ENCODE measurements at regions not wholly inside any gene's neighbourhood (a gene's known extent, or its start where the extent isn't known, plus 50 kb on each side); places are given as distances from the start of the nearest gene placed in this dataset.

DNA sequence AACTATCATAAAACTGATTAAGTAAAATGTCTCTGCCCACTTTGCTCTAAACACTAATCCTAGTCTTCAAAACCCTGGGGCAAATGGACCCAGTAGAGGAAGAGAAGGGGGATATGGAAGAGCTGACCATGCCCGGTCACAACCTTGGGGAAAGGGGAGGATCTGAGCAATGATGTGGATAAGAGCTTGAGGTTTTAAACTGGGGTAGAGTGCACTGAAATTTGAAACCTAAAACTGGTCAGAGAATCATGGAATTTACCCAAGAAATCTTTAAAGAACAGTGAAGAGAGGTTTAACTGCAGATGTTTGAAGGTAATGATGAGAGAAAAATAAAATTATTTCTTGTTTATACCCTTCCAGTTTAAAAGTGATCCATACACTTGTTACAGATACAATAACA, 110.8 kb downstream of the MRPS30 start:
- TF ChIP-seq, protein P1, sequence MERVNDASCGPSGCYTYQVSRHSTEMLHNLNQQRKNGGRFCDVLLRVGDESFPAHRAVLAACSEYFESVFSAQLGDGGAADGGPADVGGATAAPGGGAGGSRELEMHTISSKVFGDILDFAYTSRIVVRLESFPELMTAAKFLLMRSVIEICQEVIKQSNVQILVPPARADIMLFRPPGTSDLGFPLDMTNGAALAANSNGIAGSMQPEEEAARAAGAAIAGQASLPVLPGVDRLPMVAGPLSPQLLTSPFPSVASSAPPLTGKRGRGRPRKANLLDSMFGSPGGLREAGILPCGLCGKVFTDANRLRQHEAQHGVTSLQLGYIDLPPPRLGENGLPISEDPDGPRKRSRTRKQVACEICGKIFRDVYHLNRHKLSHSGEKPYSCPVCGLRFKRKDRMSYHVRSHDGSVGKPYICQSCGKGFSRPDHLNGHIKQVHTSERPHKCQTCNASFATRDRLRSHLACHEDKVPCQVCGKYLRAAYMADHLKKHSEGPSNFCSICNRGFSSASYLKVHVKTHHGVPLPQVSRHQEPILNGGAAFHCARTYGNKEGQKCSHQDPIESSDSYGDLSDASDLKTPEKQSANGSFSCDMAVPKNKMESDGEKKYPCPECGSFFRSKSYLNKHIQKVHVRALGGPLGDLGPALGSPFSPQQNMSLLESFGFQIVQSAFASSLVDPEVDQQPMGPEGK (CRISPR knock-in tag; IDR thresholded peaks at IDR 0.05; ENCODE audit: borderline replicate concordance) = no peak
- TF ChIP-seq OSR1 (CRISPR knock-in tag; IDR thresholded peaks at IDR 0.05) = no peak
- TF ChIP-seq, protein P2, sequence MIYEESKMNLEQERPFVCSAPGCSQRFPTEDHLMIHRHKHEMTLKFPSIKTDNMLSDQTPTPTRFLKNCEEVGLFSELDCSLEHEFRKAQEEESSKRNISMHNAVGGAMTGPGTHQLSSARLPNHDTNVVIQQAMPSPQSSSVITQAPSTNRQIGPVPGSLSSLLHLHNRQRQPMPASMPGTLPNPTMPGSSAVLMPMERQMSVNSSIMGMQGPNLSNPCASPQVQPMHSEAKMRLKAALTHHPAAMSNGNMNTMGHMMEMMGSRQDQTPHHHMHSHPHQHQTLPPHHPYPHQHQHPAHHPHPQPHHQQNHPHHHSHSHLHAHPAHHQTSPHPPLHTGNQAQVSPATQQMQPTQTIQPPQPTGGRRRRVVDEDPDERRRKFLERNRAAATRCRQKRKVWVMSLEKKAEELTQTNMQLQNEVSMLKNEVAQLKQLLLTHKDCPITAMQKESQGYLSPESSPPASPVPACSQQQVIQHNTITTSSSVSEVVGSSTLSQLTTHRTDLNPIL (CRISPR knock-in tag; IDR thresholded peaks at IDR 0.05; ENCODE audit: low read depth) = no peak

Data from SK-N-SH treated with all-trans-retinoic acid at 6 μM for 48 hours (cell line).